ENCODE measurements at regions not wholly inside any gene's neighbourhood (a gene's known extent, or its start where the extent isn't known, plus 50 kb on each side); places are given as distances from the start of the nearest gene placed in this dataset.

- H3K36me3 Mint-ChIP-seq (ENCODE audit: low read depth): no peaks in the 10 kb centered on the region
- H3K27ac Mint-ChIP-seq: no peak overlapping the region
- H3K4me3 Mint-ChIP-seq: no peak overlapping the region
- Histone ChIP-seq H3K27me3 (ENCODE audit: insufficient read depth) (no peaks in the 10 kb centered on the region), H3K27ac (ENCODE audit: low read depth) (no peak overlapping the region), H3K4me1 (ENCODE audit: insufficient read depth) (no peaks in the 10 kb centered on the region), H2AFZ (no peak overlapping the region), H3K36me3 (ENCODE audit: insufficient read depth) (no peaks in the 10 kb centered on the region), H3K9me2 (ENCODE audit: insufficient read depth) (no peaks in the 10 kb centered on the region), H3K79me2 (replicated peaks; ENCODE audit: insufficient read depth) (no peaks in the 10 kb centered on the region), H4K20me1 (replicated peaks; ENCODE audit: insufficient read depth) (no peaks in the 10 kb centered on the region), H3F3A (replicated peaks; ENCODE audit: low read depth) (no peaks in the 10 kb centered on the region), H3K4me3 (no peak overlapping the region), H3K4me2 (no peak overlapping the region)
- TF ChIP-seq ZNF462 (CRISPR knock-in tag; IDR thresholded peaks at IDR 0.05) (no peak), EZH2phosphoT487 (IDR thresholded peaks at IDR 0.05; ENCODE audit: unreplicated experiment) (no peak), NANOG (IDR thresholded peaks at IDR 0.05; ENCODE audit: borderline replicate concordance) (no peak), ZNF114 (CRISPR knock-in tag; IDR thresholded peaks at IDR 0.05) (no peak), EZH2 (IDR thresholded peaks at IDR 0.05; ENCODE audit: low read depth, unreplicated experiment) (no peak), REST (IDR thresholded peaks at IDR 0.05; ENCODE audit: unreplicated experiment) (no peak), ETS1 (IDR thresholded peaks at IDR 0.05) (no peak), CREB1 (CRISPR knock-in tag; IDR thresholded peaks at IDR 0.05; ENCODE audit: low read depth) (no peak), CTCF (conservative IDR thresholded peaks at IDR 0.05; ENCODE audit: low read depth in 2 of 2) (no peak), POLR2AphosphoS5 (IDR thresholded peaks at IDR 0.05; ENCODE audit: low read depth) (no peak), ZNF331 (CRISPR knock-in tag; IDR thresholded peaks at IDR 0.05; ENCODE audit: low read depth) (no peak), STAT1 (IDR thresholded peaks at IDR 0.05; ENCODE audit: unreplicated experiment) (no peak), JUNB (IDR thresholded peaks at IDR 0.05; ENCODE audit: unreplicated experiment) (no peak)
- no peaks in the 10 kb centered on the region for H3K9me3 Mint-ChIP-seq
- DNase-seq (ENCODE audit: low spot score) (no peak), ATAC-seq (no peak)
- no peaks in the 10 kb centered on the region; the same call in 2 of the 3 replicates for H3K4me1 Mint-ChIP-seq
- H3K27me3 Mint-ChIP-seq (ENCODE audit: insufficient read depth, low read depth, poor library complexity): no peaks in the 10 kb centered on the region
Observed at GRCh38 chr13:90498096-90498495, 849.4 kb upstream of the MIR17HG start.

Measured in GM23338 (cell line).